IMR-90 (cell line): ENCODE measurements at regions not wholly inside any gene's neighbourhood (a gene's known extent, or its start where the extent isn't known, plus 50 kb on each side); places are given as distances from the start of the nearest gene placed in this dataset.

Source experiments
- ATAC-seq: fragments of 200-7000 bp; cut with Tn5 transposase; 2 replicates; pipeline ENCODE4 v1.9.1; 2020; ENCODE audit warnings: low read depth, mild to moderate bottlenecking, moderate library complexity
- BruUV-seq: library from RNA; stranded (reverse); fragments of 400-500 nt; replicated peaks from 2 replicates; lab custom pipeline; 2021; lab: Mats Ljungman, UMichigan
- CTCF ChIA-PET: fragments of 300-600 bp; formaldehyde crosslinking; extraction: SDS; loops from one replicate; lab custom pipeline; 2021; ENCODE audit warnings: antibody characterized with exemption; lab: Yijun Ruan, JAX
- POLR2A ChIA-PET: fragments of 300-600 bp; sonication (Branson Sonifier 250); formaldehyde crosslinking; loops from one replicate; lab custom pipeline; 2022; ENCODE audit warnings: antibody characterized with exemption; ENCODE audit not compliant: unreplicated experiment; lab: Charles Lee
- DNase-seq: peaks from one replicate; pipeline ENCODE4 v3.0.0; 2013
- H2AFZ ChIP-seq: replicated peaks from 2 replicates; pipeline ENCODE3; 2013; ENCODE audit warnings: low read length, mild to moderate bottlenecking; ENCODE audit not compliant: poor library complexity
- H2AK5ac ChIP-seq: 2 replicates; pipeline ENCODE4 v1.6.1; 2013; ENCODE audit warnings: low read depth, low read length, inconsistent platforms
- H2AK9ac ChIP-seq: replicated peaks from 2 replicates; pipeline ENCODE3; 2013; ENCODE audit warnings: mild to moderate bottlenecking, low read depth, low read length, moderate library complexity; ENCODE audit not compliant: poor library complexity
- H2BK120ac ChIP-seq: 2 replicates; pipeline ENCODE4 v1.6.1; 2013; ENCODE audit warnings: low read depth, low read length, inconsistent platforms
- H2BK15ac ChIP-seq: 3 replicates; pipeline ENCODE4 v1.6.1; 2013; ENCODE audit warnings: low read depth, low read length, inconsistent platforms
- H2BK20ac ChIP-seq: 2 replicates; pipeline ENCODE4 v1.6.1; 2013; ENCODE audit warnings: low read depth, mild to moderate bottlenecking, inconsistent platforms, low read length, moderate library complexity
- H2BK5ac ChIP-seq: 2 replicates; pipeline ENCODE4 v1.6.1; 2013; ENCODE audit warnings: mild to moderate bottlenecking, low read depth, low read length, inconsistent platforms; ENCODE audit not compliant: poor library complexity, severe bottlenecking
- H3K14ac ChIP-seq: replicated peaks from 2 replicates; pipeline ENCODE4 v1.6.1; 2013; ENCODE audit warnings: low read depth, low read length, inconsistent platforms
- H3K18ac ChIP-seq: 2 replicates; pipeline ENCODE4 v1.6.1; 2013; ENCODE audit warnings: low read depth, low read length, control low read depth
- H3K23ac ChIP-seq: 2 replicates; pipeline ENCODE4 v1.6.1; 2013; ENCODE audit warnings: low read depth, low read length, inconsistent platforms
- H3K27ac ChIP-seq: 2 replicates; pipeline ENCODE4 v1.5.1; 2013; ENCODE audit warnings: mild to moderate bottlenecking, control low read depth, low read length; ENCODE audit not compliant: insufficient read depth
- H3K27me3 ChIP-seq: 2 replicates; pipeline ENCODE4 v1.6.1; 2013; ENCODE audit warnings: low read length; ENCODE audit not compliant: control insufficient read depth, insufficient read depth
- H3K36me3 ChIP-seq: 2 replicates; pipeline ENCODE4 v1.6.1; 2013; ENCODE audit warnings: low read length, mixed read lengths; ENCODE audit not compliant: control insufficient read depth, insufficient read depth
- H3K4ac ChIP-seq: 2 replicates; pipeline ENCODE4 v1.6.1; 2013; ENCODE audit warnings: low read depth, low read length, inconsistent platforms
- H3K4me1 ChIP-seq: 2 replicates; pipeline ENCODE4 v1.6.1; 2013; ENCODE audit warnings: low read length, mixed read lengths; ENCODE audit not compliant: control insufficient read depth, insufficient read depth
- H3K4me2 ChIP-seq: 2 replicates; pipeline ENCODE4 v1.6.1; 2013; ENCODE audit warnings: low read depth, mild to moderate bottlenecking, control low read depth, low read length, moderate library complexity
- H3K4me3 ChIP-seq: 2 replicates; pipeline ENCODE4 v1.5.1; 2013; ENCODE audit warnings: low read depth, mild to moderate bottlenecking, control low read depth, low read length, moderate library complexity; ENCODE audit not compliant: insufficient read depth
- H3K56ac ChIP-seq: 2 replicates; pipeline ENCODE4 v1.6.1; 2013; ENCODE audit warnings: low read length, inconsistent platforms; ENCODE audit not compliant: insufficient read depth; ENCODE audit errors: extremely low read depth
- H3K79me1 ChIP-seq, 2 experiments: 2 replicates each; pipeline ENCODE4 v1.6.1; 2013; ENCODE audit warnings: low read length in 2 of 2, inconsistent platforms in 1 of 2, low read depth in 1 of 2
- H3K9ac ChIP-seq: 2 replicates; pipeline ENCODE4 v1.6.1; 2013; ENCODE audit warnings: low read depth, low read length, control low read depth
- H3K9me1 ChIP-seq: 2 replicates; pipeline ENCODE4 v1.6.1; 2013; ENCODE audit warnings: low read length, inconsistent platforms; ENCODE audit not compliant: insufficient read depth
- H3K9me3 ChIP-seq: 2 replicates; pipeline ENCODE4 v1.6.1; 2013; ENCODE audit warnings: low read length; ENCODE audit not compliant: control insufficient read depth, insufficient read depth
- H4K20me1 ChIP-seq: 2 replicates; pipeline ENCODE4 v1.6.1; 2013; ENCODE audit warnings: low read length, inconsistent platforms; ENCODE audit not compliant: insufficient read depth
- H4K5ac ChIP-seq: 2 replicates; pipeline ENCODE4 v1.6.1; 2013; ENCODE audit warnings: mild to moderate bottlenecking, low read depth, low read length, control low read depth
- H4K8ac ChIP-seq, 2 experiments: 2 replicates each; pipeline ENCODE4 v1.6.1; 2013; ENCODE audit warnings: low read depth in 2 of 2, low read length in 2 of 2, control low read depth in 1 of 2, inconsistent platforms in 1 of 2
- H4K91ac ChIP-seq: 2 replicates; pipeline ENCODE4 v1.6.1; 2013; ENCODE audit warnings: low read depth, low read length, inconsistent platforms; ENCODE audit not compliant: insufficient read depth
- BHLHE40 ChIP-seq: fragments of 150-350 bp; IDR thresholded peaks from 2 replicates; pipeline ENCODE4 v1.6.1; 2016; ENCODE audit warnings: mild to moderate bottlenecking, low read depth, low read length
- CEBPB ChIP-seq: IDR thresholded peaks from 2 replicates; pipeline ENCODE4 v1.6.1; 2012; ENCODE audit warnings: low read depth, low read length, improper control_type of control experiment
- CHD1 ChIP-seq: IDR thresholded peaks from 2 replicates; pipeline ENCODE4 v1.6.1; 2012; ENCODE audit warnings: low read depth, low read length, improper control_type of control experiment
- FOS ChIP-seq: fragments of 150-350 bp; IDR thresholded peaks from 2 replicates; pipeline ENCODE4 v1.6.1; 2016; ENCODE audit warnings: low read depth, low read length
- MAZ ChIP-seq: IDR thresholded peaks from 2 replicates; pipeline ENCODE4 v1.6.1; 2012; ENCODE audit warnings: low read depth, mild to moderate bottlenecking, low read length, improper control_type of control experiment, moderate library complexity, borderline replicate concordance
- NFE2L2 ChIP-seq: fragments of 150-350 bp; IDR thresholded peaks from 2 replicates; pipeline ENCODE4 v1.6.1; 2016; ENCODE audit warnings: low read depth, mild to moderate bottlenecking, low read length
- POLR2A ChIP-seq: IDR thresholded peaks from 2 replicates; pipeline ENCODE4 v1.6.1; 2012; ENCODE audit warnings: mild to moderate bottlenecking, low read depth, low read length
- RAD21 ChIP-seq: IDR thresholded peaks from 2 replicates; pipeline ENCODE4 v1.6.1; 2012; ENCODE audit warnings: low read length, improper control_type of control experiment
- RCOR1 ChIP-seq: IDR thresholded peaks from 2 replicates; pipeline ENCODE4 v1.6.1; 2012; ENCODE audit warnings: mild to moderate bottlenecking, low read length, improper control_type of control experiment; ENCODE audit not compliant: insufficient replicate concordance
- RFX5 ChIP-seq: IDR thresholded peaks from 2 replicates; pipeline ENCODE4 v1.8.0; 2012; ENCODE audit warnings: low read depth, mild to moderate bottlenecking, low read length, moderate library complexity
- SMC3 ChIP-seq: fragments of 150-350 bp; IDR thresholded peaks from 2 replicates; pipeline ENCODE4 v1.6.1; 2016; ENCODE audit warnings: low read depth, mild to moderate bottlenecking, antibody characterized with exemption, low read length, moderate library complexity
- WGBS, 2 experiments: methylation state at CpG; one replicate each; pipeline versions ENCODE4 v1.1.5 to v1.1.7; 2013; ENCODE audit warnings: missing lambda C conversion rate in 2 of 2; ENCODE audit not compliant: insufficient read length in 1 of 2; ENCODE audit errors: extremely low coverage in 2 of 2; 5-methylcytosine and 5-hydroxymethylcytosine counted together
- dilution Hi-C: fragments of 300-500 bp; cut with HindIII; formaldehyde crosslinking; loops from one replicate; pipeline ENCODE4 v1.14.3; 2018; ENCODE audit warnings: low sequenced_read_pairs; ENCODE audit not compliant: unreplicated experiment
- in situ Hi-C: fragments of 300-500 bp; cut with MboI; formaldehyde crosslinking; loops from 3 replicates; pipeline ENCODE4 v1.14.3; 2019; ENCODE audit warnings: low sequenced_read_pairs, inconsistent platforms, mixed read lengths
- intact Hi-C: fragments of 100-400 bp; cut with micrococcal nuclease; formaldehyde crosslinking; loops from 2 replicates; pipeline ENCODE4 v1.10.0; 2022
- TF ChIP-seq, protein P1 (sequence below): conservative IDR thresholded peaks from 2 replicates; pipeline ENCODE4 v1.5.1; 2012; ENCODE audit warnings: mild to moderate bottlenecking, low read depth, low read length, improper control_type of control experiment
- TF ChIP-seq, protein P2 (sequence below): fragments of 150-350 bp; IDR thresholded peaks from 2 replicates; pipeline ENCODE4 v1.6.1; 2016; ENCODE audit warnings: low read depth, mild to moderate bottlenecking, low read length, moderate library complexity, borderline replicate concordance

DNA sequence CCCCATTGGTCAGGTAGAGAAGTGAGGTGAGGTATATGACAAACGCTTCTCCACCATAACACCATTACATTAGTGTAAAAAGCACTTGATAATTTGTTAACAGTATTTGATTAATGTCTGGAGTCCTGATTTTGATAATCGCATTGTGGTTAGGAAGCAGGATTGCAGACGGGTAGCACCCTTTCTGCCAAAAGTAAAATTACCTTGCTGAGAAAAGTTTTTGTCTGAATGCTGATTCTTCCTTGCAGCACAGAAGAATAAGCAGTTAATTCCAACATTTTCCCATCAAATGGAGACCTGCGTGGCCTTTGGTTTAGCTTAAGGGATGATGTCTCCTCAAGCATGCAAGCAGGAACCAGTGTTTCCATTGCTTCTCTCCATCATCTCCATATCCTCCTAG, 1090.2 kb upstream of the TMEM132C start:
- no peak overlapping the region for H3K9ac ChIP-seq
- no peak overlapping the region for H3K27ac ChIP-seq
- no peak overlapping the region for H3K18ac ChIP-seq
- WGBS, 2 experiments = no CpG with 5 or more reads among the region's 4 CpGs
- no peaks in the 10 kb centered on the region for H3K36me3 ChIP-seq
- H2BK20ac ChIP-seq = no peak overlapping the region
- H3K4ac ChIP-seq = no peak overlapping the region
- no peak overlapping the region for H3K4me2 ChIP-seq
- ATAC-seq = no peak
- H3K14ac ChIP-seq = no peak overlapping the region
- in situ Hi-C loops = no loop called here
- BruUV-seq = no TSS peak
- H3K56ac ChIP-seq = no peak overlapping the region
- CTCF ChIA-PET = interaction anchor here (0.6 kb wide), 1 partner anchor 247 kb away, joined by 7 read pairs; no protein-coding TSS in a partner anchor
- POLR2A ChIA-PET = no interaction called here
- H4K5ac ChIP-seq = no peak overlapping the region
- intact Hi-C loops = no loop called here
- dilution Hi-C loops = no loop called here
- H2AK5ac ChIP-seq = no peak overlapping the region
- no peak for DNase-seq
- no peak overlapping the region for H2BK5ac ChIP-seq
- peaks cover 24% of the 10 kb centered on the region for H3K9me3 ChIP-seq
- no peak overlapping the region for H4K8ac ChIP-seq
- H2BK120ac ChIP-seq = no peak overlapping the region
- H3K79me1 ChIP-seq = no peaks in the 10 kb centered on the region
- H3K23ac ChIP-seq = no peak overlapping the region
- H2AFZ ChIP-seq = no peak overlapping the region
- TF ChIP-seq NFE2L2 (no peak), MAZ (no peak), POLR2A (no peak), BHLHE40 (no peak), RCOR1 (no peak), SMC3 (no peak), CHD1 (no peak), CEBPB (no peak), FOS (no peak), RFX5 (no peak), RAD21 (no peak)
- TF ChIP-seq, protein P1, sequence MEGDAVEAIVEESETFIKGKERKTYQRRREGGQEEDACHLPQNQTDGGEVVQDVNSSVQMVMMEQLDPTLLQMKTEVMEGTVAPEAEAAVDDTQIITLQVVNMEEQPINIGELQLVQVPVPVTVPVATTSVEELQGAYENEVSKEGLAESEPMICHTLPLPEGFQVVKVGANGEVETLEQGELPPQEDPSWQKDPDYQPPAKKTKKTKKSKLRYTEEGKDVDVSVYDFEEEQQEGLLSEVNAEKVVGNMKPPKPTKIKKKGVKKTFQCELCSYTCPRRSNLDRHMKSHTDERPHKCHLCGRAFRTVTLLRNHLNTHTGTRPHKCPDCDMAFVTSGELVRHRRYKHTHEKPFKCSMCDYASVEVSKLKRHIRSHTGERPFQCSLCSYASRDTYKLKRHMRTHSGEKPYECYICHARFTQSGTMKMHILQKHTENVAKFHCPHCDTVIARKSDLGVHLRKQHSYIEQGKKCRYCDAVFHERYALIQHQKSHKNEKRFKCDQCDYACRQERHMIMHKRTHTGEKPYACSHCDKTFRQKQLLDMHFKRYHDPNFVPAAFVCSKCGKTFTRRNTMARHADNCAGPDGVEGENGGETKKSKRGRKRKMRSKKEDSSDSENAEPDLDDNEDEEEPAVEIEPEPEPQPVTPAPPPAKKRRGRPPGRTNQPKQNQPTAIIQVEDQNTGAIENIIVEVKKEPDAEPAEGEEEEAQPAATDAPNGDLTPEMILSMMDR = no peak
- TF ChIP-seq, protein P2, sequence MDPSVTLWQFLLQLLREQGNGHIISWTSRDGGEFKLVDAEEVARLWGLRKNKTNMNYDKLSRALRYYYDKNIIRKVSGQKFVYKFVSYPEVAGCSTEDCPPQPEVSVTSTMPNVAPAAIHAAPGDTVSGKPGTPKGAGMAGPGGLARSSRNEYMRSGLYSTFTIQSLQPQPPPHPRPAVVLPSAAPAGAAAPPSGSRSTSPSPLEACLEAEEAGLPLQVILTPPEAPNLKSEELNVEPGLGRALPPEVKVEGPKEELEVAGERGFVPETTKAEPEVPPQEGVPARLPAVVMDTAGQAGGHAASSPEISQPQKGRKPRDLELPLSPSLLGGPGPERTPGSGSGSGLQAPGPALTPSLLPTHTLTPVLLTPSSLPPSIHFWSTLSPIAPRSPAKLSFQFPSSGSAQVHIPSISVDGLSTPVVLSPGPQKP = no peak
- H4K91ac ChIP-seq = no peak overlapping the region
- H3K4me3 ChIP-seq = no peak overlapping the region
- no peak overlapping the region for H2BK15ac ChIP-seq
- no peaks in the 10 kb centered on the region for H3K4me1 ChIP-seq
- no peak overlapping the region for H2AK9ac ChIP-seq
- H4K20me1 ChIP-seq = no peaks in the 10 kb centered on the region
- no peaks in the 10 kb centered on the region for H3K27me3 ChIP-seq
- no peaks in the 10 kb centered on the region for H3K9me1 ChIP-seq
